Fibroblast of skin of right quadriceps (primary cell): ENCODE measurements at regions not wholly inside any gene's neighbourhood (a gene's known extent, or its start where the extent isn't known, plus 50 kb on each side); places are given as distances from the start of the nearest gene placed in this dataset.
"Not testable (repeated sequence)": the region's sequence is repeated elsewhere in the genome, so short reads cannot be mapped to it uniquely, and the experiment has no call there.

Experiments
- DNase-seq: peaks from one replicate; pipeline ENCODE4 v3.0.0-alpha.2; 2013

DNA sequence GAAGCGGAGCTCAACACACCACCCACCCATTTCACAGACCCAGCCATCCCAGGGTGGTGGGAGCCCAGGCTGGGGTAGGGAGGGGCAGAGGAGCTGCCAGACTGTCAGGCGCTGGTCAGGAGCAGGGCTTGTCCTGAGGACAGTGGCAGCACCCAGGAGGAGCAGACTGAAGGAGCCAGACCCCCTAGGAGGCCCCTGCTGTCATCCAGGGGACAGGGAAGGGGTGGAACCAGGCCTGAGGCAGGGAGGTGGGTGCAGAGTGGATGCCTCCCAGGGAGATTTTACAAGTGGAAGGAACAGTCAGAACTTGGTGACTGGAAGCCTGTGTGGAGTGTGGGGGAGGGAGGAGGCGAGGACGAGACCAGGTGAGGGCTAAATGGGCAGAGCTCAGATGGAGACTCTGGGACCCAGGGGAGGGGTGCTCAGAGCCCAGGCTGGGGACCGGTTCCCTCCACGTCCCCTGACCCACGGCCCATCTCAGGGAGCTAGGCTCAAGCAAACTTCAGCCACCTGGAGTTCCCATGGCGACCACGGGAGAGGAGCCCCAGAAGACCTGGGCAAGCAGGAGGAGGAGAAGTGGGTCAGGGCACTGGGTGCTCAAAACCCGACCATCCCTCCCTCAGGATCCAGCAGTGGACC lies 215.4 kb downstream of the TBC1D2B start:
- DNase-seq = not testable (repeated sequence)

DNA sequence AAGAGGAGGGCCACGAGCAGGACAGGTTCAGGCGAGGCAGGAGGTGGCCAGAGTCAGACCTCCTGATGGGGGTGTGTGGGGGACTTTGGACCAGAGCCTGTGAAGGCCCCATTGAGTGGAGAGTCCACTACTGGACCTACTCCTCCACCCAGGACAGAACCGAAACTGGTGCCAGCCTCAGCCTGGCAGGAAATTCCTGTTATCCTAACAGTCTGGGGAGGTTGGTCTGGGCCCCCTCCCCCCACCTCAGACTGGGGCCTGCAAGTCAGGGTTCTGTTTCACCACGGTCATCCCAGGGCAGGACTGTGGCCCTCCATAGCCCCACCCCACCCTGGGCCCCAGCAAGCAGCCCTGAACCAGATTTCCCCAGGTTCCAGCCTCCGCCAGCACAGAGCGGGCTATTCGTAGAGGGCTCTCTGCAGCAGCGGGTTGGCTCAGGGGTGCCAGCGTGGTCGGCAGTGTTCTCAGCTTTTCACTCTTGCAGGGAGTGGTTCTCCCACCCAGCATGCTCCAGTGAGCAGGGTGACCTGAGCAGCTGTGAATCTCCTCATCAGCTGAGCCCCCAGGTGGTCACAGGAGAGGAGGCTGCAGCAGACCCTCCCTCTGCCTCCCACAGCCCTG lies 217.3 kb downstream of the TBC1D2B start:
- no peak for DNase-seq

DNA sequence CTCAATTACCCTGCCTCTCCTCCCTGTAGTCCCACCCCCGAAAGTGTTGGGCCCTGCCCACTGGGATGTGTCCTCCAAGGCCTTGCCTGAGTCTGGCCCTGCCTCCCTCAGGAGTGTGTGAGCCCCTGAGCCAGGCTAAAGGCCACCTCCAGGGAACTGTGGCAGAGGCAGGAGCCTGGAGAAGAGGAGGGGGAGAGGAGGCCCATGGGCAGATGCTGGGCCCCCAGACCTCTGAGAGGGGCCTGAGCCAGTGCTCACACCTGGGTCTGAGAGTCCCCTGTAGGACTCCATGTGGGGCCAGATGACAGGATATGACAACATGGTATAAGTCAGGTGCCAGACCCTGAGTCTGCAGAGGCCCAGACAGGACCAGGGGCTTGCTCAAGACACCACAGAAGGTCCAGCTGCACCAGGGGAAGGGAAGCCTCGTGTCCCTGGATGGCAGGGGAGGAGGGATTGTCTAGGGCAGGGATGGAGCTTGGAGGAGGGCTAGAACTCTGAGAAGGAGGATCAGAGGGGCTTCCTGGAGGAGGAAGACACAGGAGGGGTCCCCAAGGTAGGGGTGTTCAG lies 217.9 kb downstream of the TBC1D2B start:
- no peak for DNase-seq

DNA sequence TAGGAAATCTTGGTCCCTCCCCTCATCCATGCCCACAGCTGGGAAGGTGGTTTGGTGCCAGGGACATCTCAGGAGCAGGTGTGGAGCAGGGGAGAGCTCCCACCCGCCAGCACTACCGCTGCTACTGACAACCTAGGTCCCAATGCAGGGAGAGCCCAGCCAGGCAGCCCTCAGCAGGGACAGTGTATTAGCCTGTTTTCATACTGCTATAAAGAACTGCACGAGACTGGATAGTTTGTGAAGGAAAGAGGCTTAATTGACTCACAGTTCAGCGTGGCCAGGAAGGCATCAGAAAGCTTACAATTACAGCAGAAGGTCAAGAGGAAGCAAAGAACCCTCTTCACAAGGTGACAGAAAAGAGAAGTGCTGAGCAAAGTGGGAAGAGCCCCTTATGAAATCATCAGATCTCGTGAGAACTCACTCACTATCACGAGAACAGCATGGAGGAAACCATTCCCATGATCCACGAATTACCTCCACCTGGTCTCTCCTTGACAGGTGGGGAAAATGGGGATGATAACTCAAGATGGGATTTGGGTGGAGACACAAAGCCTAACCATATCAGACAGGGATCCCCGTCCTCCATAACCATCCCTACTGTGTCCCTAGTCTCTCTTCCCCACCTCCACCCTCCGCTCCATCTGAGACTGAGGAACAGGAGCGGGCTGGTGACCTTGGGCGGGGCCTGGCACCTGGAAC lies 218.6 kb downstream of the TBC1D2B start:
- no peak for DNase-seq

DNA sequence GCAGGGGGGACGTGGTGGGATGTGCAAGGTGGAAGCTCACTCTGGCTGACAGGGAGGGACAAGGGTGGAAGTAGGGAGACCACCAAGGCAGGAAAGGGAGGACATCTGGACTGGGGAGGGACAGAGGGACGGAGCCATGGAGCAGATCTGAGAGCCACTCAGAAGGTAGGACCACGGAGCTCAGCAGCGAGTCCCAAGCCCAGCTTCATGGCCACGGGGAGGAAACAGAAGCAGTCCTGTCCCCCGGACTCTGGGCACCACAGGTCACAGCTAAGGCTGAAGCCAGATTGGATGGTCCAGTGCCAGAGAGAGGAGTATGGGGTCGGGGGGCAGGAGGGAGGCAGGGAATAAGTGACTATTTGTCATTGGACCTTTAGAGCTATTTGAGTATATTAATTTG lies 220.1 kb downstream of the TBC1D2B start:
- DNase-seq = no peak

DNA sequence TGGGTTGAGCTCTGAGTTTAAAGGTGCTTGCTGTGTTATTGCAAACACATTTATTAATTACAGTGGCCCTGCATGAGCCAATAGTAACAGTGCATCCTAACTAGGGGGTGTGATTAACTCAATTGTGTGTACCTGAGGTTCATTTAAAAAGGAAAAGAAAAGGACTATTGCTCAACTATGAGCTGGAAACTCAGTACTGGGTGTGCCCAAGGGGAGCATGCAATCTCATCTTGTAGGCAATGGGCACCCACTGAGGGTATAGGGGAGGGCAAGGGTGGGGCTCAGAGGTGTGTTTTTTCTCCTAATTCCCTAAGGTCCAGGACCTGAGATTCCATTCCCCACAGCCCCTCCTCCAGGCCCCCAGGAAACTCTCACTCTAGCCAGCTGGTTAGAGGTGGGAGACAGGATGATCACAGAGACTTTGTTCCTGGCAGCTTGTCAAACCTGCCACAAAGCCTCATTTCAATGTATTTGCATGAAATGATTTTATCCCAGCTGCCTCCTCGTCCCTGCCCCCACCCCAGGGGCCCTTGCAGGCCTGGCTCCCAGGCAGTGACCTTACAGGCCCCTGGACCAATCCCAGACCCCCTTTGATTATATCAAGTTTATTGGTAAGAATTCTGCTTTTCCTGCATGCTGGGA lies 220.7 kb downstream of the TBC1D2B start:
- no peak for DNase-seq

DNA sequence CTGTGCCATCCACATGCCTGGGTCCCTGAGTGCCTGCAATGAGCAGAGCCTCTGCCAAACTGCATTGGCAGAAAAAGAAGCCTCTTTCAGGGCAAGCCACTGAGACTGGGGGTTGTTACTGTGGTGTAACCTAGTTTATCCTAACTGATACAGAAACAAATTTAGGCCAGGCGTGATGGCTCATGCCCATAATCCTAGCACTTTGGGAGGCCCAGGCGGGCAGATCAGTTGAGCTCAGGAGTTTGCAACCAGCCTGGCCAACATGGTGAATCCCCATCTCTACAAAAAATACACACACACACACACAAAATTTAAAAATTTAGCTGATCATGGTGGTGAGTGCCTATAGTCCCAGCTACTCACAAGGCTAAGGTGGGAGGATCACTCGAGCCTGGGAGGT lies 221.6 kb downstream of the TBC1D2B start:
- no peak for DNase-seq

DNA sequence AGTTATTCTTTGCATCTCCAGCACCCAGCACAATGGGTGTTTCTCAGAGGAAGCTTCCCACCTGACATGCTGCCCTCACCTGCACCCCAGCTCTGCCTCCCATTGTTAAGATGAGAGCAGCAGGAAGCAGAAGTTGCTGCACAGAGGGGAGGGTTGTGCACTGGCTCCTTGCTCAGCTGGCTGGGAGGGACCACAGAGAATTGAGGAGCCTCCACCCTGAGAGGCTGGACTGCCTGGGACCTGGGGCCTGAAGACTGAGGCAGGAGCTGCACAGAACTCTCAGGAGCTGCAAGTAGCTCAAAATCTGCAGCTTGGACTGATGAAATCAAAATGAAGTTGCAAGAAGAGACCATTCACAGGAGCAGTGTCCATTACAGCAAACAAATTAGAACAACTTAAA lies 222.3 kb upstream of the LINGO1 start:
- DNase-seq = no peak

DNA sequence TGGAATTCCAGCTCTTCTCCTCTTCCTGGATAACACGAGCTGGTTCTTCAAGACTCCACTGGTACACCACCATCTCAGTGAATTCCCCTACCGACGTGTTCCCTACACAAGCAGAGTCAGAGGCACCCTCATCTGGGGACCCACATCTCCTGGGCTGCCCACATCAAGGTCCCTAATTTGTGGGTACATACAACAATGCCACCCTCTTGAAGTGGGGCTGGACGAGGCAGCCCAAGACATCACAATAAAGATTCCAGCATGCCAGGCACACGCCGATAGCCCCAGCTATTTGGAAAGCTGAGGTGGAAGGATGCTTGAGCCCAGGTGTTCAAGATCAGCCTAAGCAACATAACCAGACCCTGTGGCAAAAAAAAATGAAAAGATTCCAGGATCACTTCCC lies 221.2 kb upstream of the LINGO1 start:
- DNase-seq = no peak

DNA sequence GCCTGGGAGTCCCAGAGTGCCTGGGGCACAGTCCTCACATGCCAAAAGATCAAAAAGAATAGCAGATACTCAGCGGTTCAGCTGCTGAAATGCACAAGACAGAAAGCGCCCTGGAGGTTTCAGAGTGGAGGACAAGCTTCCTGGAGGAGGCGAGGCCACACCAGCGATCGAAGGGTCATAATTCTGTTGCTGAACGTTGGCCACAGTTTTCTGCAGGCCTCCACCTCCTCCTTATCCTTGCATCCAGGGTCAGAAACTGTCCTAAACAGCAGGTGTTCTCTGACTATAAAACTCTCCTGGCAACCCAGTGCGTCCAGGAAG lies 220.3 kb upstream of the LINGO1 start:
- no peak for DNase-seq

DNA sequence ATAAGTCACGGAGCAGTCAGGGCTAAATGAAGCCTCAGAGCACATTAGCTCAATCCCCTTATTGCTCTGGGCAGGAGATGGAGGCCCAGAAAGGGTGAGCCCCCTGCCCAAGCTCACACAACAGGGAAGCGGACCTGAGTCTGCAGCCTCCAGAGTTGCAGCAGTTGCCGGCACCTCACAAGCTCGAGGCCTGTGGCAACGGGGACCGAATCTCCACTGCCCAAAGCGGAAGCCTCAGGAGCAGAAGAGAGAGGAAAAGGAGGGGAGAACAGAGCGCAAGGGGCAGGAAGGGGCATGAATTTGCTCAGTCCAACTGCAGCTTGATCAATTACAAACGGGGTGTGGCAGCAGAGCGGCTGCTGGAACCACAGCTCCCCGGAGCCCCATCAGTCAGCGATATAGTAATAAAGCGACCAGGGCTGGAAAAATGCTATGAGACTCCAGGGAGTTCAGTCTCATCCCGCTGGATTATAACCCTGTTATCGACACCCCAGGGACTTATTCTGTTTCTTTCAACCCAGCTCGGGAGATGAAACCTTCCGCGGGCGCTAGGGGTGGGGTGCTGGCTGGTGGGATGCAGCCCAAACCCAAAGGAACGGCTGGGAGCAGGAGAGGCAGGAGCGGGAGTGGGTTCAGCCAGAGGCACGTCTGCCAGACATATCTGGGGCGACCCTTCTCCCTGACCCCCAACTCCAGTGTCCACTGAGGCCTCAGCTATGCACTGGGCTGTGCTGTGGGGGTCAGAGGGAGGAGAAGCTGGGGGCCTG lies 219.7 kb upstream of the LINGO1 start:
- DNase-seq = no peak

DNA sequence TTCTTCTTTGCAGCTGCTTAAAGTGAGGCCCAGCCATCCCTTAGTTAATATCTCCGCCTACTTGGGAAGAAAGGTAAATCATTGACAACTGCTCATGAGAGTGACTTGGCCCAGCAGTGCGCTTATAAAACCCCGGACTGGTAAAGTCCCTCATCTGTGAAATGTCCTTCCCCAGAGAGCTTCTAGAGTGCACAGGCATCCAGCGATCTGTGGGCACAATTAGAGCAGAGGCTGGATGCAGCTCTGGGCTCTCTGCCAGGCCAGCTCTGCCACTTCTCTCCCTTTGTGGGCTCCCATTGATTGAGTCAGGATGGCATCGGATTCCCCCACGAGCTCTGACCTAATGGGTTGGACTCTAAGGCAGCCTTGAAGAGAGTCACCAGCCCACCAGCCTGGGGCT lies 219.0 kb upstream of the LINGO1 start:
- no peak for DNase-seq

DNA sequence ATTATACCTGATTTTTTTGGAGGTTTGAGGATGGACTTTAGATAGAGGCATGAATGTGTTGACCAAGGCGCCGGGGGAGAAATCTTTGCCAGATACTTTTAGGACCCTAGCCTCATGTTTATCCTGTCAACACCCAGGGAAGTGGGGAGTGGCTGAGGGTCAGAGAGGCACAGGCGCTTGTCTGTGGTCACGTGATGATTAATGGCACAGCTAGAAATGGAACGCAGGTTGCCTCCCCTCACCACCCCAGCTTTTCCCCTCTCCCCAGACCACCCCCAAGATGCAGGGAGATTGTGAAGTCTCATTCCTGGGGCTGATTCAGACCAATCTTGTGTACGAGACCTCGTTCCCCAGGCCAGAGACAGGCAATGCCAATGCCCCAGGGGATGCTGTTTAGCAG lies 218.4 kb upstream of the LINGO1 start:
- no peak for DNase-seq

DNA sequence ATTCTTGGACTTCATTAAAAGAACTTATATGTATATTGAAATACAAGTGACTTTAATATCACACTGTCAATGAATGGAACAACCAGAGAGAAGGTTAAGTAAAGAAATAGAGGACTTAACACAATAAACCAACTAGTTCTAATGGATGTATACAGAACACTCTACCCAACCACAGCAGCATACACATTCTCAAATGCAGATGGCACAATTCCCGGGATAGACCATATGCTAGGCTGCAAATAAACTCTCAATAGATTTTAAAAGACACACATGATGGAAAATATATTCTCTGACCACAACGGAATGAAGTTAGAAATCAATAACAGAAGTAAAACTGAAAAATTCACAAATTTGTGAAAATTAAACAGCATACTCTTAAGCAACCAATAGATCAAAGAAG lies 214.3 kb upstream of the LINGO1 start:
- DNase-seq = no peak

DNA sequence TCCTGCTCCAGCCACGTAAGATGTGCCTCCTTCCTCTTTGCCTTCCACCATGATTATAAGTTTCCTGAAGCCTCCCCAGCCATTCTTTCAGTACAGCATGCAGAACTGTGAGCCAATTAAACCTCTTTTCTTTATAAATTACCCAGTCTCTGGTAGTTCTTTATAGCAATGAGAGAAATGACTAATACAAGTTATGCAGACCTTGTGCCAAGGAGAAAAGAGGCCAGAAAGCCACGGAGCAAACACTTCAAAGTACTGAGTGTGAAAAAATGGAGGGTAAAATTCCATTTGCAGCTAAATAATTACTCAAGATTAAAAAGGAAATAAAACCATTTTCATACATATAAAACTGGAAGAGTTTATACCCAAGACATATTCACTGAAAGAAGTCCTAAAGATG lies 213.6 kb upstream of the LINGO1 start:
- no peak for DNase-seq

DNA sequence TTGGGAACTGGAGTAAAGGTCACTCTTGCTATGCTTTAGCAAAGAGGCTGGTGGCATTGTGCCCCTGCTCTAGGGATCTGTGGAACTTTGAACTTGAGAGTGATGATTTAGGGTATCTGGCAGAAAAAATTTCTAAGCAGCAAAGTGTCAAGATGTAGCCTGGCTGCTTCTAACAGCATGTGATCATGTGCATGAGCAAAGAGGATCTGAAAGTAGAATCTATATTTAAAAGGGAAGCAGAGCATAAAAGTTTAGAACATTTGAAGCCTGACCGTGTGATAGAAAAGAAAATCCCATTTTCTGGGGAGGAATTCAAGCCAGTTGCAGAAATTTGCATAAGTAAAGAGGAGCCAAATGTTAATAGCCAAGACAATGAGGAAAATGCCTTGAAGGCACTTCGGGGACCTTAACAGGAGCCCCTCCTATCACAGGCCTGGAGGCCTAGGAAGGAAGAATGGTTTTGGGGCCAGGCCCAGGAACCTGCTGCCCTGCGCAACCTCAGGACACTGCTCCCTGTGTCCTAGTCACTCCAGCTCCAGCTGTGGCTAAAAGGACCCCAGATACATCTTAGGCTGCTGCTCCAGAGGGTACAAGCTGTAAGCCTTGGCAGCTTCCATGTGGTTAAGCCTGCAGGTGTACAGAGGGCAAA lies 212.2 kb upstream of the LINGO1 start:
- DNase-seq = no peak

DNA sequence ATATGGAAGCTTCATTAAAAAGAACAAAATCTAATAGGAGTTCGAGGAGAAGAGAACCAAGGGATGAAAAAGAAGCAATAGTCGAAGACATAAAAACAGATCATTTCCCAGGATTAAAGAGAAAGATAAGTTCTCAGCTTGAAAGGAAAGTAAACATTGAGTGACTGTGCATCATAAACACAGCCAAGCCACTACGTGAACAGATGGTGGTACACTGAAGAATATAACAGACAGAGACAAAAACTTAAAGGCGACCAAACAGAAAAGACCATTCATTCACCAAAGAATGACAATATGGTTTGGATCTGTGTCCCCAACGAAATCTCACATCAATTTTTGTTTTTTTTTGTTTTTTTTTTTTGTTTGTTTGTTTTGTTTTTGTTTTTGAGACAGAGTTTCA lies 210.8 kb upstream of the LINGO1 start:
- DNase-seq = no peak

DNA sequence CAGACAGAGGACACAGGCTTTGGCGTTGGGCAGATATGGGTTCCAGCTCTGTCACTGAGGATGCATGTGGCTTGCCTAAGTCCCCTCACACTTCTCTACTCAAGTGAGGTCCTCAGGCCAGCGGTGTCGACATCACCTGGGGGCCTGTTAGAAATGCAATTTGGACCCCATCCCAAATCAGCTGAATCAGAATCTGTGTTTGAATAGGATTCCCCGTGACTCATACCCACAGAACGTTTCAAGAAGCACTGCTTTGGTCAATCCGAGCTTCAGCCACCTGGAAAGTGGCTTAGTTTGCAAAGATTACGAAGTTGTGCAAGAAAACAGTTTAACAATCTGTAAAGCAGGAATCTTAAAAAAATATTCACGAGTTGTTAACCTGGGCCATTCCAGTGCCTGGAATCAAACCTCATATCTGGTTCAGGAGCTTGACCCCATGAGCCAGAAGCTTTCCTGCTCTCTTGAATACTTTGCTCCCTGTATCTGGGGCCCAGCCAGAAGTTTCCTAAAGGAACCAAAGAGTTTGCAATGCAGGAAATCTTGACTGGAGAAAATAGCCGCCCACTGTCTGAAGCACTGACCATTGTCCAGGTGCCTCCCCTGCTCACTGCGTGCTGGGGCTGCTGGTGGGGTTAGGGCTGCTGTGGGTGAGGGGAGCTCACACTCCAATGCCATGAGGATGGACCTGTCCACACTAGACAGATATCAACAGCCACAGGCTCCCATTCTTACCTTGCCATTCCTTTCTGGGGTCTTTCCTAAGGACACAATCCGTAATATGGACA lies 208.5 kb upstream of the LINGO1 start:
- DNase-seq = peak; percentile 62

DNA sequence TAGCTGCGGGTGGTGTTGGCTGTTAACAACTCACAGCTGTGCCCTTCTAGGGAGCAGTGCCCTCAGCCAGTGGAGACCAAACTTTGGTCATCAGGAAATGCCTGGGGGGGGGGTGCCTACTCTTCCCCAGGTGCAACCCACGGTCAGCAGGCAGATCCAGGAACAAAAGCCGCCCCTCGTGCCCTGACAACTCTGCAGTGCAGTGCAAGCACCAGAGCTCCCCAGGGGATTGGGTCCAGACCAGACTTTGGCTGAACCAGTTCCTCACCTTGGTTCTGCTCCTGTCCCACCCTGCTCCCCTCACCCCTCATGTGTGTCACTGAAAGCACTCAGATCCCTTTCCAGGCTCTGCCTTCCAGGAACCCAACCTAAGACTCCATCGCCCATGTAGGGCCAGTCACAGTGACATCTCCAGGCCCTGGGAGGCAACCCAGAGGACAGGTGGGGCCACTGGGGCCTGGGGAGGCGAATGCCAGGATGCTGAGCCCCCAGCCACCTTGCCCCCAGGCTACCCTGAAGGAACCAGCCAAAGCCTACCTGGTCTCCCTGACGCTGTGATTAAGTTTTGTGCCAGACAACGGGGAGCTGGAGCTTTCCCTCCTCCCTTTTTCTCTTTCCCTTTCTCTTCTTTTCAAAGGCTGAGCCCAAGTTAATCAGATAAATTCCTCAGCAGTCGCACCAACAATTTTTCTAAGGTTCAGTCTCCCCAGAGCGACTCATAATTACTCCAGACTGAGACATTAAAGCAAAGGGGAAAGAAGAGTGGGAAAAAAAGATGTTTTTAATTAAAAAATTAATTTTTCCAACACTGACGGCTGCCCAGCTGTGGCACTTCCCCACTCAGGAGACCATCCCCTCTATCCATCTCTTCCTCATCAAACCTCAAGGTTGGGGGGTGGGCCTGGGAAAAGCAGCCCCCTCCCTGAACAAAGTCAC lies 207.5 kb upstream of the LINGO1 start:
- DNase-seq = no peak

DNA sequence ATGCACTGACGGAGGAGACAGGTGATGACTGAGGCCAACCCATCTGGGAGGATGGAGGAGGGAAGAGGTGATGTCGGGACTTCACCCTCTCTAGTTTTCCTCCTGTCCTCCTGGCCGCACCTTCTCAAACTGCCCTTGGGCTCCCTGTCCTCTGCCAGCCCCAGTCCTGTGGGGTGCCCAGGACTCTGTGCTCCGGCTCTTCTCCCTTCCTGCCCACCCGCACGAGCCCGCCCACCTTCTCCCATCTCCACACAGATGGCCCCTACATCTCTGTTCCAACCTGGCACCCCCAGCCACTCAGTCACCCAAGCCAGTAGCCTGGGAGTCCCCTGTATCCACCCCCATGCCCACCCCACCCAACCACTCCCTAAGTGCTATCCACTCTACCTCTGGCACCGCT lies 206.7 kb upstream of the LINGO1 start:
- no peak for DNase-seq

DNA sequence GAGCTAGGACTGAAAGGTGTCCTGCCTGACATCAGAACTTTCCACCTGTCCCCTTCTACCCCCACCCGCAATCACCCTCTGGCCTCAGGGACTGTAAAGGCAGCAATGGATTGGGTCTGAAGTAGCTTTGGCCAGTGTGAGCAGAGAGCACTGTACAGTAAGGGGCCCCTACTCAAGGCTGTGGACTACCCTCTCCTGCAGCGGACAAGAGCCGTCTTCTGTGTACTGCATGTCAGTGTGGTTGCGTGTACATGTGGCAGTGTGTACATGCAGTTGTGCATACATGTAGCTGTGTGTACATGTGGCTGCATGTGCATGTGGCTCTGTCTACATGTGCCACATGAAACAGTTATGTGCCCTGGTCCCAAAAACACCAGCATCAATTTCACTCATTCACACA lies 205.9 kb upstream of the LINGO1 start:
- DNase-seq = no peak
